Caki2 (cell line): ENCODE measurements at regions not wholly inside any gene's neighbourhood (a gene's known extent, or its start where the extent isn't known, plus 50 kb on each side); places are given as distances from the start of the nearest gene placed in this dataset.

ENCODE experiments used
- DNase-seq: peaks from one replicate; pipeline ENCODE4 v3.0.0-alpha.2; 2015; ENCODE audit warnings: low read depth
- in situ Hi-C: cut with HindIII; loops from 2 replicates; pipeline ENCODE4 v1.10.0; 2016; ENCODE audit warnings: low sequenced_read_pairs, low pct_unique_long_range_greater_than_20kb, mixed read lengths

- in situ Hi-C loops, result no loop called here
- no peak for DNase-seq
These were observed 372.6 kb downstream of the VPS13C start for GRCh38 chr15:61687651-61688050.

- in situ Hi-C loops, result no loop called here
- DNase-seq, result no peak
These were observed 373.1 kb downstream of the VPS13C start for GRCh38 chr15:61687124-61687523.

- no peak for DNase-seq
- in situ Hi-C loops, result no loop called here
These were observed 374.3 kb downstream of the VPS13C start for GRCh38 chr15:61685971-61686370.

- in situ Hi-C loops, result no loop called here
- no peak for DNase-seq
These were observed 374.7 kb downstream of the VPS13C start for GRCh38 chr15:61685534-61685933.

- no peak for DNase-seq
- in situ Hi-C loops, result no loop called here
These were observed 375.3 kb downstream of the VPS13C start for GRCh38 chr15:61684749-61685467.

- in situ Hi-C loops, result no loop called here
These were observed 377.1 kb downstream of the VPS13C start for GRCh38 chr15:61682891-61683735.

GRCh38 chr15:61681676-61682075 is 378.6 kb downstream of the VPS13C start:
- no peak for DNase-seq
- in situ Hi-C loops, result no loop called here

More at GRCh38 chr15:61682891-61683735, 377.1 kb downstream of the VPS13C start:
- no peak for DNase-seq

GRCh38 chr15:61681038-61681418 is 379.2 kb downstream of the VPS13C start:
- DNase-seq, result no peak
- in situ Hi-C loops, result no loop called here

GRCh38 chr15:61680260-61681037 is 379.8 kb downstream of the VPS13C start:
- in situ Hi-C loops, result no loop called here
- no peak for DNase-seq

- in situ Hi-C loops, result no loop called here
- no peak for DNase-seq
These were observed 388.5 kb downstream of the VPS13C start for GRCh38 chr15:61671736-61672135.

- in situ Hi-C loops, result no loop called here
- no peak for DNase-seq
These were observed 391.8 kb downstream of the VPS13C start for GRCh38 chr15:61668444-61668843.

- DNase-seq, result no peak
- in situ Hi-C loops, result no loop called here
These were observed 398.5 kb downstream of the VPS13C start for GRCh38 chr15:61661791-61662190.

GRCh38 chr15:61660579-61660978 is 399.7 kb downstream of the VPS13C start:
- in situ Hi-C loops, result no loop called here
- DNase-seq, result no peak

- DNase-seq, result no peak
- in situ Hi-C loops, result no loop called here
These were observed 400.6 kb downstream of the VPS13C start for GRCh38 chr15:61659566-61660190.

GRCh38 chr15:61657461-61657860 is 402.8 kb downstream of the VPS13C start:
- in situ Hi-C loops, result no loop called here
- no peak for DNase-seq

- DNase-seq, result no peak
- in situ Hi-C loops, result no loop called here
These were observed 403.9 kb downstream of the VPS13C start for GRCh38 chr15:61656391-61656790.

GRCh38 chr15:61655881-61656280 is 404.4 kb downstream of the VPS13C start:
- in situ Hi-C loops, result no loop called here
- no peak for DNase-seq

- in situ Hi-C loops, result no loop called here
- DNase-seq, result no peak
These were observed 405.3 kb downstream of the VPS13C start for GRCh38 chr15:61654918-61655317.
